Panc1 (cell line): ENCODE measurements at regions not wholly inside any gene's neighbourhood (a gene's known extent, or its start where the extent isn't known, plus 50 kb on each side); places are given as distances from the start of the nearest gene placed in this dataset.

Experiments used
- ATAC-seq: fragments of 200-7000 bp; cut with Tn5 transposase; 2 replicates; pipeline ENCODE4 v1.9.1; 2020; ENCODE audit warnings: mild to moderate bottlenecking, moderate library complexity
- BruUV-seq: library from RNA; stranded (reverse); fragments of 400-500 nt; replicated peaks from 2 replicates; lab custom pipeline; 2021; lab: Mats Ljungman, UMichigan
- CTCF ChIA-PET: fragments of 300-600 bp; sonication (Branson Sonifier 250); formaldehyde crosslinking; loops from one replicate; lab custom pipeline; 2022; ENCODE audit warnings: antibody characterized with exemption; lab: Charles Lee
- POLR2A ChIA-PET: fragments of 300-600 bp; sonication (Branson Sonifier 250); formaldehyde crosslinking; loops from one replicate; lab custom pipeline; 2022; ENCODE audit warnings: antibody characterized with exemption; lab: Charles Lee
- DNase-seq: peaks from one replicate; pipeline ENCODE4 v3.0.0-alpha.2; 2010; ENCODE audit warnings: low read depth, low spot score
- H3K27ac ChIP-seq: 2 replicates; pipeline ENCODE4 v1.5.1; 2011; ENCODE audit warnings: mild to moderate bottlenecking, low read length, inconsistent platforms
- H3K27me3 ChIP-seq: fragments of 200-500 bp; sonication (Bioruptor generic); 2 replicates; pipeline ENCODE4 v1.6.0; 2014; ENCODE audit warnings: low read length, inconsistent platforms; ENCODE audit not compliant: control insufficient read depth, insufficient read depth
- H3K36me3 ChIP-seq: fragments of 200-500 bp; sonication (Bioruptor generic); 2 replicates; pipeline ENCODE4 v1.5.1; 2014; ENCODE audit warnings: inconsistent platforms, mild to moderate bottlenecking, low read length, moderate library complexity; ENCODE audit not compliant: control insufficient read depth, insufficient read depth
- H3K4me1 ChIP-seq: 2 replicates; pipeline ENCODE4 v1.5.1; 2011; ENCODE audit warnings: inconsistent platforms, mild to moderate bottlenecking, low read length, moderate library complexity; ENCODE audit not compliant: control insufficient read depth, insufficient read depth
- H3K4me3 ChIP-seq, 2 experiments: 2 replicates each; pipeline ENCODE4 v1.5.1; 2011 to 2012; ENCODE audit warnings: low read depth in 2 of 2, low read length in 2 of 2, mild to moderate bottlenecking in 2 of 2, inconsistent platforms in 1 of 2, moderate library complexity in 1 of 2
- H3K9me3 ChIP-seq: fragments of 200-500 bp; sonication (Bioruptor generic); 2 replicates; pipeline ENCODE4 v1.5.1; 2014; ENCODE audit warnings: low read depth, mild to moderate bottlenecking, inconsistent platforms, low read length, moderate library complexity; ENCODE audit not compliant: control insufficient read depth, insufficient read depth
- POLR2AphosphoS5 ChIP-seq: IDR thresholded peaks from 2 replicates; pipeline ENCODE4 v1.6.1; 2012; ENCODE audit warnings: mild to moderate bottlenecking, low read depth, low read length, moderate library complexity
- SIN3A ChIP-seq: IDR thresholded peaks from 2 replicates; pipeline ENCODE4 v1.6.1; 2012; ENCODE audit warnings: low read depth, mild to moderate bottlenecking, low read length, moderate library complexity, borderline replicate concordance; ENCODE audit not compliant: insufficient read depth
- TCF7L2 ChIP-seq: IDR thresholded peaks from 2 replicates; pipeline ENCODE4 v1.6.1; 2011; ENCODE audit warnings: mild to moderate bottlenecking, low read depth, low read length, inconsistent platforms
- in situ Hi-C: cut with HindIII; loops from 2 replicates; pipeline ENCODE4 v1.10.0; 2016; ENCODE audit warnings: low sequenced_read_pairs, low pct_unique_long_range_greater_than_20kb
- intact Hi-C: fragments of 100-400 bp; cut with micrococcal nuclease; formaldehyde crosslinking; loops from one replicate; pipeline ENCODE4 v1.10.0; 2022; ENCODE audit not compliant: unreplicated experiment
- TF ChIP-seq, protein P1 (sequence below): fragments of 450-650 bp; IDR thresholded peaks from 2 replicates; pipeline ENCODE4 v1.5.1; 2017; ENCODE audit warnings: mild to moderate bottlenecking
- TF ChIP-seq, protein P2 (sequence below), 2 experiments: IDR thresholded peaks; 2 replicates each; pipeline ENCODE4 v1.6.1; 2011 to 2012; ENCODE audit warnings: low read depth in 2 of 2, control low read depth in 1 of 2, low read length in 1 of 2, mild to moderate bottlenecking in 1 of 2, moderate library complexity in 1 of 2; ENCODE audit not compliant: insufficient read depth in 1 of 2

DNA sequence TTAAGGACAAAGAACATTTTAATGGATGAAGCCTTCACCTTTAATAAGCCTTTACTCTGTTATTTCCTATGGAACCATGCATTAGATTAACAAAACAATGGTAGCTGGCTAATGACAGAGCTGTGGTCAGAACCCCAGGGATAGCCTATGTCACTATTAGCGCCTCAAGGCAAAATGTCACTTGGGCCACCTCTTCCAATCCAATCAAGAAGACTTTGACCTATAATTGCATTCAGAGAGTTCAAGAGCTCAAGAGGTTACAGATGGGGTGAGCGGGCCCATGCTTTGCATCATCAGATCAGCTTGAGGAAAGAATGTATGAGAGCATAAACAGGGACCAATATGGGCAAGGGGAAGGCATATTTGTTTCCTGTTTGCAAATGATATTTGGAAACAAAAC, 425.1 kb downstream of the ARHGEF28 start:
- Histone ChIP-seq H3K27me3 (peaks cover 2% of the 10 kb centered on the region; the same call in 1 of the 2 replicates), H3K4me1 (no peaks in the 10 kb centered on the region), H3K4me3 (no peak overlapping the region), H3K9me3 (no peaks in the 10 kb centered on the region), H3K36me3 (no peaks in the 10 kb centered on the region), H3K27ac (no peak overlapping the region)
- BruUV-seq, result no TSS peak
- ChIA-PET POLR2A (no interaction called here), CTCF (no interaction called here)
- intact Hi-C loops (no loop called here), in situ Hi-C loops (no loop called here)
- no peak for TF ChIP-seq POLR2AphosphoS5
- TF ChIP-seq, protein P1, sequence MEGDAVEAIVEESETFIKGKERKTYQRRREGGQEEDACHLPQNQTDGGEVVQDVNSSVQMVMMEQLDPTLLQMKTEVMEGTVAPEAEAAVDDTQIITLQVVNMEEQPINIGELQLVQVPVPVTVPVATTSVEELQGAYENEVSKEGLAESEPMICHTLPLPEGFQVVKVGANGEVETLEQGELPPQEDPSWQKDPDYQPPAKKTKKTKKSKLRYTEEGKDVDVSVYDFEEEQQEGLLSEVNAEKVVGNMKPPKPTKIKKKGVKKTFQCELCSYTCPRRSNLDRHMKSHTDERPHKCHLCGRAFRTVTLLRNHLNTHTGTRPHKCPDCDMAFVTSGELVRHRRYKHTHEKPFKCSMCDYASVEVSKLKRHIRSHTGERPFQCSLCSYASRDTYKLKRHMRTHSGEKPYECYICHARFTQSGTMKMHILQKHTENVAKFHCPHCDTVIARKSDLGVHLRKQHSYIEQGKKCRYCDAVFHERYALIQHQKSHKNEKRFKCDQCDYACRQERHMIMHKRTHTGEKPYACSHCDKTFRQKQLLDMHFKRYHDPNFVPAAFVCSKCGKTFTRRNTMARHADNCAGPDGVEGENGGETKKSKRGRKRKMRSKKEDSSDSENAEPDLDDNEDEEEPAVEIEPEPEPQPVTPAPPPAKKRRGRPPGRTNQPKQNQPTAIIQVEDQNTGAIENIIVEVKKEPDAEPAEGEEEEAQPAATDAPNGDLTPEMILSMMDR, result no peak
- TF ChIP-seq, protein P2, sequence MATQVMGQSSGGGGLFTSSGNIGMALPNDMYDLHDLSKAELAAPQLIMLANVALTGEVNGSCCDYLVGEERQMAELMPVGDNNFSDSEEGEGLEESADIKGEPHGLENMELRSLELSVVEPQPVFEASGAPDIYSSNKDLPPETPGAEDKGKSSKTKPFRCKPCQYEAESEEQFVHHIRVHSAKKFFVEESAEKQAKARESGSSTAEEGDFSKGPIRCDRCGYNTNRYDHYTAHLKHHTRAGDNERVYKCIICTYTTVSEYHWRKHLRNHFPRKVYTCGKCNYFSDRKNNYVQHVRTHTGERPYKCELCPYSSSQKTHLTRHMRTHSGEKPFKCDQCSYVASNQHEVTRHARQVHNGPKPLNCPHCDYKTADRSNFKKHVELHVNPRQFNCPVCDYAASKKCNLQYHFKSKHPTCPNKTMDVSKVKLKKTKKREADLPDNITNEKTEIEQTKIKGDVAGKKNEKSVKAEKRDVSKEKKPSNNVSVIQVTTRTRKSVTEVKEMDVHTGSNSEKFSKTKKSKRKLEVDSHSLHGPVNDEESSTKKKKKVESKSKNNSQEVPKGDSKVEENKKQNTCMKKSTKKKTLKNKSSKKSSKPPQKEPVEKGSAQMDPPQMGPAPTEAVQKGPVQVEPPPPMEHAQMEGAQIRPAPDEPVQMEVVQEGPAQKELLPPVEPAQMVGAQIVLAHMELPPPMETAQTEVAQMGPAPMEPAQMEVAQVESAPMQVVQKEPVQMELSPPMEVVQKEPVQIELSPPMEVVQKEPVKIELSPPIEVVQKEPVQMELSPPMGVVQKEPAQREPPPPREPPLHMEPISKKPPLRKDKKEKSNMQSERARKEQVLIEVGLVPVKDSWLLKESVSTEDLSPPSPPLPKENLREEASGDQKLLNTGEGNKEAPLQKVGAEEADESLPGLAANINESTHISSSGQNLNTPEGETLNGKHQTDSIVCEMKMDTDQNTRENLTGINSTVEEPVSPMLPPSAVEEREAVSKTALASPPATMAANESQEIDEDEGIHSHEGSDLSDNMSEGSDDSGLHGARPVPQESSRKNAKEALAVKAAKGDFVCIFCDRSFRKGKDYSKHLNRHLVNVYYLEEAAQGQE (IDR thresholded peaks at IDR 0.05; ENCODE audit: insufficient read depth in 1 of 2, low read depth in 2 of 2, low read length in 1 of 2), result no peak
- no peak for TF ChIP-seq SIN3A
- TF ChIP-seq TCF7L2, result no peak
- DNase-seq (no peak), ATAC-seq (no peak)

GRCh38 chr5:74044936-74045335, 418.9 kb downstream of the ARHGEF28 start:
- Histone ChIP-seq H3K4me3 (no peak overlapping the region), H3K9me3 (no peaks in the 10 kb centered on the region), H3K36me3 (no peaks in the 10 kb centered on the region), H3K27ac (no peak overlapping the region), H3K27me3 (no peaks in the 10 kb centered on the region), H3K4me1 (no peaks in the 10 kb centered on the region)
- DNase-seq, result no peak
- POLR2A ChIA-PET, result no interaction called here
- in situ Hi-C loops (no loop called here), intact Hi-C loops (no loop called here)
- no peak for TF ChIP-seq SIN3A
- no peak for ATAC-seq
- no TSS peak for BruUV-seq
- CTCF ChIA-PET, result interaction anchor here (0.6 to 0.7 kb wide), 3 partner anchors 58 to 129 kb away, joined by 4 to 5 read pairs (median 4); no protein-coding TSS in a partner anchor

DNA sequence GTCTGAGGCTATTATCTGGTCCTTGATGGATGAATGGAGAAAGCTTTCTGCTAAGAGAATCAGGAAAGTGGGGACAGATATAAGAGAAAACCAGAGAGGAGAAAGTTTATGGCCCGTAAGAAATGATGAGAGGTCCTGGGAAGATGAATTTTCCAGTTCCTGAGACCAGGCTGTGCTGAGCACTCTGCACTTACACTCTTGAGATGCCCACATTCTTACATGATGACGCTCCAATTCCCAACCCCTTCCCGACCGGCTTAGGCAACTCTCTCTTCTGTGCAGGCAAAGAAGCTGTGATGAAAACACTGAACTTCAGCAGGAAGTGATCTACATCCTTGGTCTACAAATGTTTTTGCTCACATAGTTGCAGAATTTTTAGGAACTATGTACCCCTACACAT, 417.0 kb downstream of the ARHGEF28 start:
- intact Hi-C loops, result no loop called here
- no peak for DNase-seq
- Histone ChIP-seq H3K9me3 (no peaks in the 10 kb centered on the region), H3K4me3 (no peak overlapping the region), H3K27ac (no peak overlapping the region), H3K36me3 (no peaks in the 10 kb centered on the region), H3K27me3 (no peaks in the 10 kb centered on the region), H3K4me1 (no peaks in the 10 kb centered on the region)
- TF ChIP-seq, protein P2 (IDR thresholded peaks at IDR 0.05; ENCODE audit: insufficient read depth in 1 of 2, low read depth in 2 of 2, low read length in 1 of 2), result no peak
- TF ChIP-seq SIN3A (no peak), TCF7L2 (no peak), POLR2AphosphoS5 (no peak)
- TF ChIP-seq, protein P1, result no peak
- in situ Hi-C loops, result no loop called here
- ChIA-PET CTCF (no interaction called here), POLR2A (no interaction called here)
- no TSS peak for BruUV-seq
- no peak for ATAC-seq
